ENCODE measurements at regions not wholly inside any gene's neighbourhood (a gene's known extent, or its start where the extent isn't known, plus 50 kb on each side); places are given as distances from the start of the nearest gene placed in this dataset.

- TF ChIP-seq FOXP2 (optimal IDR thresholded peaks at IDR 0.05; ENCODE audit: borderline replicate concordance, extremely low read depth, extremely low read length, insufficient read depth) (no peak), SIN3A (IDR thresholded peaks at IDR 0.05; ENCODE audit: borderline replicate concordance, insufficient read depth, low read length) (no peak), REST (IDR thresholded peaks at IDR 0.05; ENCODE audit: insufficient read depth in 1 of 2, low read depth in 2 of 2, low read length in 2 of 2) (no peak), POLR2AphosphoS5 (IDR thresholded peaks at IDR 0.05; ENCODE audit: low read depth, low read length) (no peak), TAF1 (IDR thresholded peaks at IDR 0.05; ENCODE audit: borderline replicate concordance, insufficient read depth, low read length) (no peak)
Measured at GRCh38 chr11:45093761-45094455, 52.5 kb upstream of the PRDM11 start.

GRCh38 chr11:45094958-45095690, 51.3 kb upstream of the PRDM11 start:
- TF ChIP-seq REST (IDR thresholded peaks at IDR 0.05; ENCODE audit: insufficient read depth in 1 of 2, low read depth in 2 of 2, low read length in 2 of 2) (no peak), POLR2AphosphoS5 (IDR thresholded peaks at IDR 0.05; ENCODE audit: low read depth, low read length) (no peak)

- no peak for TF ChIP-seq POLR2AphosphoS5 (IDR thresholded peaks at IDR 0.05; ENCODE audit: low read depth, low read length)
- no peak for TF ChIP-seq TAF1 (IDR thresholded peaks at IDR 0.05; ENCODE audit: borderline replicate concordance, insufficient read depth, low read length)
- TF ChIP-seq FOXP2 (optimal IDR thresholded peaks at IDR 0.05; ENCODE audit: borderline replicate concordance, extremely low read depth, extremely low read length, insufficient read depth) = no peak
- TF ChIP-seq REST (IDR thresholded peaks at IDR 0.05; ENCODE audit: insufficient read depth in 1 of 2, low read depth in 2 of 2, low read length in 2 of 2) = no peak
- no peak for TF ChIP-seq SIN3A (IDR thresholded peaks at IDR 0.05; ENCODE audit: borderline replicate concordance, insufficient read depth, low read length)
Measured at GRCh38 chr11:45095691-45096010, 50.8 kb upstream of the PRDM11 start.

GRCh38 chr11:45096636-45097035, 49.8 kb upstream of the PRDM11 start:
- TF ChIP-seq SIN3A (IDR thresholded peaks at IDR 0.05; ENCODE audit: borderline replicate concordance, insufficient read depth, low read length) (no peak), POLR2AphosphoS5 (IDR thresholded peaks at IDR 0.05; ENCODE audit: low read depth, low read length) (no peak), REST (IDR thresholded peaks at IDR 0.05; ENCODE audit: insufficient read depth in 1 of 2, low read depth in 2 of 2, low read length in 2 of 2) (no peak), TAF1 (IDR thresholded peaks at IDR 0.05; ENCODE audit: borderline replicate concordance, insufficient read depth, low read length) (no peak), FOXP2 (optimal IDR thresholded peaks at IDR 0.05; ENCODE audit: borderline replicate concordance, extremely low read depth, extremely low read length, insufficient read depth) (no peak)

Measured in PFSK-1 (cell line).